ENCODE measurements at regions not wholly inside any gene's neighbourhood (a gene's known extent, or its start where the extent isn't known, plus 50 kb on each side); places are given as distances from the start of the nearest gene placed in this dataset.
"Not testable (repeated sequence)": the region's sequence is repeated elsewhere in the genome, so short reads cannot be mapped to it uniquely, and the experiment has no call there.

GRCh38 chr7:131625345-131625744, 68.9 kb upstream of the PODXL start:
- H4K8ac ChIP-seq (ENCODE audit: low read depth, low read length); H3K79me2 ChIP-seq (ENCODE audit: control insufficient read depth, insufficient read depth, low read length); H3K4me2 ChIP-seq (ENCODE audit: low read length); H3K79me1 ChIP-seq (ENCODE audit: low read length); H4K5ac ChIP-seq (ENCODE audit: low read length); H3K23ac ChIP-seq (ENCODE audit: low read length); H3K27me3 ChIP-seq (ENCODE audit: insufficient read depth, low read length, poor library complexity); H3K4me3 ChIP-seq (ENCODE audit: low read length); H3K9ac ChIP-seq (ENCODE audit: low read length); DNase-seq; H2AK5ac ChIP-seq (ENCODE audit: low read length); H3K36me3 ChIP-seq (ENCODE audit: control insufficient read depth, insufficient read depth, low read length); H2BK15ac ChIP-seq (replicated peaks; ENCODE audit: low read depth): not testable (repeated sequence)
- peak overlapping the region; percentile 28 for H3K4ac ChIP-seq (ENCODE audit: low read depth, low read length)
- peak overlapping the region; percentile 74 for H3K27ac ChIP-seq (ENCODE audit: low read depth, low read length)
- peak overlapping the region; percentile 35 for H3K18ac ChIP-seq (ENCODE audit: low read length)
- peak overlapping the region; percentile 84 for H3K56ac ChIP-seq (ENCODE audit: low read length)
- H3K4me1 ChIP-seq (ENCODE audit: control insufficient read depth, low read depth, low read length): peaks cover 13% of the 10 kb centered on the region
- H2BK5ac ChIP-seq (ENCODE audit: low read length): peak overlapping the region; percentile 94
- peak overlapping the region; percentile 49 for H2BK120ac ChIP-seq (ENCODE audit: low read depth, low read length)
- WGBS (ENCODE audit: extremely low coverage, insufficient coverage, low lambda C conversion rate): no CpG with 5 or more reads among the region's 9 CpGs

GRCh38 chr7:131624536-131624935, 68.1 kb upstream of the PODXL start:
- H2BK15ac ChIP-seq (replicated peaks; ENCODE audit: low read depth): no peak overlapping the region
- H3K27me3 ChIP-seq (ENCODE audit: insufficient read depth, low read length, poor library complexity): no peaks in the 10 kb centered on the region
- H2AK5ac ChIP-seq (ENCODE audit: low read length): peak overlapping the region; percentile 49
- H3K4ac ChIP-seq (ENCODE audit: low read depth, low read length): no peak overlapping the region
- H3K27ac ChIP-seq (ENCODE audit: low read depth, low read length): peak overlapping the region; percentile 16
- no peaks in the 10 kb centered on the region for H3K36me3 ChIP-seq (ENCODE audit: control insufficient read depth, insufficient read depth, low read length)
- H3K4me2 ChIP-seq (ENCODE audit: low read length): no peak overlapping the region
- no peak overlapping the region for H3K23ac ChIP-seq (ENCODE audit: low read length)
- peak overlapping the region; percentile 45 for H2BK5ac ChIP-seq (ENCODE audit: low read length)
- no peak overlapping the region for H4K8ac ChIP-seq (ENCODE audit: low read depth, low read length)
- H4K5ac ChIP-seq (ENCODE audit: low read length): no peak overlapping the region
- H3K9ac ChIP-seq (ENCODE audit: low read length): no peak overlapping the region
- WGBS (ENCODE audit: extremely low coverage, insufficient coverage, low lambda C conversion rate): no CpG with 5 or more reads among the region's 7 CpGs
- H3K4me3 ChIP-seq (ENCODE audit: low read length): no peak overlapping the region
- peak overlapping the region; percentile 35 for H3K56ac ChIP-seq (ENCODE audit: low read length)
- H3K18ac ChIP-seq (ENCODE audit: low read length): peak overlapping the region; percentile 19
- no peak for DNase-seq
- peak overlapping the region; percentile 39 for H2BK120ac ChIP-seq (ENCODE audit: low read depth, low read length)
- no peaks in the 10 kb centered on the region for H3K79me1 ChIP-seq (ENCODE audit: low read length)
- H3K79me2 ChIP-seq (ENCODE audit: control insufficient read depth, insufficient read depth, low read length): no peaks in the 10 kb centered on the region
- peaks cover 19% of the 10 kb centered on the region for H3K4me1 ChIP-seq (ENCODE audit: control insufficient read depth, low read depth, low read length)

GRCh38 chr7:131623154-131623553, 66.7 kb upstream of the PODXL start:
- Histone ChIP-seq H4K8ac (ENCODE audit: low read depth, low read length) (no peak overlapping the region), H2AK5ac (ENCODE audit: low read length) (peak overlapping the region; percentile 5), H3K18ac (ENCODE audit: low read length) (no peak overlapping the region), H4K5ac (ENCODE audit: low read length) (no peak overlapping the region), H3K79me1 (ENCODE audit: low read length) (no peaks in the 10 kb centered on the region), H3K23ac (ENCODE audit: low read length) (no peak overlapping the region), H3K4me1 (ENCODE audit: control insufficient read depth, low read depth, low read length) (peaks cover 24% of the 10 kb centered on the region), H3K4ac (ENCODE audit: low read depth, low read length) (no peak overlapping the region), H2BK120ac (ENCODE audit: low read depth, low read length) (peak overlapping the region; percentile 15), H3K79me2 (ENCODE audit: control insufficient read depth, insufficient read depth, low read length) (no peaks in the 10 kb centered on the region), H3K27ac (ENCODE audit: low read depth, low read length) (peak overlapping the region; percentile 50), H3K4me2 (ENCODE audit: low read length) (no peak overlapping the region), H2BK5ac (ENCODE audit: low read length) (peak overlapping the region; percentile 31), H3K4me3 (ENCODE audit: low read length) (no peak overlapping the region), H3K36me3 (ENCODE audit: control insufficient read depth, insufficient read depth, low read length) (no peaks in the 10 kb centered on the region), H3K27me3 (ENCODE audit: insufficient read depth, low read length, poor library complexity) (no peaks in the 10 kb centered on the region), H3K56ac (ENCODE audit: low read length) (peak overlapping the region; percentile 51), H3K9ac (ENCODE audit: low read length) (peak overlapping the region; percentile 1), H2BK15ac (replicated peaks; ENCODE audit: low read depth) (no peak overlapping the region)
- peak; percentile 86 for DNase-seq
- no CpG with 5 or more reads among the region's 10 CpGs for WGBS (ENCODE audit: extremely low coverage, insufficient coverage, low lambda C conversion rate)

- no peak for DNase-seq
- H2BK5ac ChIP-seq (ENCODE audit: low read length): no peak overlapping the region
- H3K23ac ChIP-seq (ENCODE audit: low read length): no peak overlapping the region
- no peaks in the 10 kb centered on the region for H3K36me3 ChIP-seq (ENCODE audit: control insufficient read depth, insufficient read depth, low read length)
- no peak overlapping the region for H4K8ac ChIP-seq (ENCODE audit: low read depth, low read length)
- H3K9ac ChIP-seq (ENCODE audit: low read length): no peak overlapping the region
- H3K4me2 ChIP-seq (ENCODE audit: low read length): no peak overlapping the region
- H3K27me3 ChIP-seq (ENCODE audit: insufficient read depth, low read length, poor library complexity): no peaks in the 10 kb centered on the region
- H3K79me2 ChIP-seq (ENCODE audit: control insufficient read depth, insufficient read depth, low read length): no peaks in the 10 kb centered on the region
- H3K4me3 ChIP-seq (ENCODE audit: low read length): no peak overlapping the region
- H3K27ac ChIP-seq (ENCODE audit: low read depth, low read length): no peak overlapping the region
- peak overlapping the region; percentile 69 for H2AK5ac ChIP-seq (ENCODE audit: low read length)
- peaks cover 24% of the 10 kb centered on the region for H3K4me1 ChIP-seq (ENCODE audit: control insufficient read depth, low read depth, low read length)
- no peaks in the 10 kb centered on the region for H3K79me1 ChIP-seq (ENCODE audit: low read length)
- H3K56ac ChIP-seq (ENCODE audit: low read length): no peak overlapping the region
- no peak overlapping the region for H2BK15ac ChIP-seq (replicated peaks; ENCODE audit: low read depth)
- no peak overlapping the region for H4K5ac ChIP-seq (ENCODE audit: low read length)
- no CpG with 5 or more reads among the region's 2 CpGs for WGBS (ENCODE audit: extremely low coverage, insufficient coverage, low lambda C conversion rate)
- H3K18ac ChIP-seq (ENCODE audit: low read length): no peak overlapping the region
- no peak overlapping the region for H3K4ac ChIP-seq (ENCODE audit: low read depth, low read length)
- H2BK120ac ChIP-seq (ENCODE audit: low read depth, low read length): no peak overlapping the region
Measured at GRCh38 chr7:131621652-131622051, 65.2 kb upstream of the PODXL start.

DNA sequence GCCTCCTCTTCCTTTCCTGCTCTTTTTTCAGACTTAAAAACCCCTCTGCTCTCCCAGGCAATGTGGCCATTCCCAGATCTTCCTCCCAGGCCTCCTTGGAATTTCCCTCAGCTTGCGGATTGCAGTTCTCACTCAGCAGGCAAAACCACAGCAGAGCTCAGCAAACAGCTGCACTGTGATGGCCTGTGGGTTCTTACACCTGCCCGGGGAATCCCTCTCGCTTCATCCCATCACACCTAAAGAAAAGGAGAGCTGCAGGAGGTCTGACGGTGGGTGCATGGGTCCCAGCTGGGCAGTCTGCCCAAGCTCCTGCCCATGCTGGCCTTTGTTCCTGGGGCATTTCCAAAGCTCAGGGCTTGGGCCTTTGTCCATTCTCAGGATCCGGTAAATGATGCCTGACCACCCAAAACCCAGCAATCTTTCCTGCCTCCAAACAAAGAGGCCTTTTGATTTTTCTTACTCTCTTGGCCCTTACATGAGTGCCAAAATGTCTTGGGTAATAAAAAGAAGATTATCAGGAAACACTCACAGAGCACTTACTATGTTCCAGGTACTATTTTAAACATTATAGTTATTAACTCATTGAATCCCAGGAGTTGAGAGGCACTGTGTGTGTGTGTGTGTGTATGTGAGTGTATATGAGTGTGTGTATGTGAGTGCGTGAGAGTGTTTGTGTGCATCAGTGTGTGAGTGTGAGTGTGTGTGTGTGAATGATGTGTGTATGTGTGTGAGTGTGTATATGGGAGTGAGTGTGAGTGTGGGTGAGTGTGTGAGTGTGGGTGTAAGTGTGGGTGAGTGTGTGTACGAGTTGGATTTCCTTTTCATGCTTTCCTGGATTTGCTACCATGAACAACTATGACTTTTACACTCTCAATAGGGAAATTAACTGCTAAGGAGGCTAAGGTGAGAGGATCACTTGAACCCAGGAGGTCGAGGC, 64.5 kb upstream of the PODXL start:
- Histone ChIP-seq H2AK5ac (ENCODE audit: low read length) (peak overlapping the region; percentile 92), H4K8ac (ENCODE audit: low read depth, low read length) (no peak overlapping the region), H3K79me2 (ENCODE audit: control insufficient read depth, insufficient read depth, low read length) (no peaks in the 10 kb centered on the region), H3K36me3 (ENCODE audit: control insufficient read depth, insufficient read depth, low read length) (no peaks in the 10 kb centered on the region), H3K9ac (ENCODE audit: low read length) (peak overlapping the region; percentile 4), H3K4me3 (ENCODE audit: low read length) (no peak overlapping the region), H3K4me1 (ENCODE audit: control insufficient read depth, low read depth, low read length) (peaks cover 23% of the 10 kb centered on the region), H3K18ac (ENCODE audit: low read length) (peak overlapping the region; percentile 61), H2BK5ac (ENCODE audit: low read length) (peak overlapping the region; percentile 44), H3K27ac (ENCODE audit: low read depth, low read length) (peak overlapping the region; percentile 61), H3K27me3 (ENCODE audit: insufficient read depth, low read length, poor library complexity) (no peaks in the 10 kb centered on the region), H3K79me1 (ENCODE audit: low read length) (no peaks in the 10 kb centered on the region), H4K5ac (ENCODE audit: low read length) (no peak overlapping the region), H3K4me2 (ENCODE audit: low read length) (no peak overlapping the region), H2BK120ac (ENCODE audit: low read depth, low read length) (no peak overlapping the region), H3K23ac (ENCODE audit: low read length) (no peak overlapping the region), H3K4ac (ENCODE audit: low read depth, low read length) (no peak overlapping the region), H2BK15ac (replicated peaks; ENCODE audit: low read depth) (no peak overlapping the region), H3K56ac (ENCODE audit: low read length) (peak overlapping the region; percentile 81)
- WGBS (ENCODE audit: extremely low coverage, insufficient coverage, low lambda C conversion rate): 100% methylated on average over 2 of the region's 8 CpGs
- DNase-seq: peak; percentile 90

Measured in mesendoderm (in vitro differentiated cells).